ENCODE measurements at regions not wholly inside any gene's neighbourhood (a gene's known extent, or its start where the extent isn't known, plus 50 kb on each side); places are given as distances from the start of the nearest gene placed in this dataset.

GRCh38 chr10:2836921-2837662 lies 230.3 kb upstream of the PFKP start:
- intact Hi-C loops (cut with micrococcal nuclease) = no loop called here
- DNase-seq = no peak
- ATAC-seq = no peak

DNA sequence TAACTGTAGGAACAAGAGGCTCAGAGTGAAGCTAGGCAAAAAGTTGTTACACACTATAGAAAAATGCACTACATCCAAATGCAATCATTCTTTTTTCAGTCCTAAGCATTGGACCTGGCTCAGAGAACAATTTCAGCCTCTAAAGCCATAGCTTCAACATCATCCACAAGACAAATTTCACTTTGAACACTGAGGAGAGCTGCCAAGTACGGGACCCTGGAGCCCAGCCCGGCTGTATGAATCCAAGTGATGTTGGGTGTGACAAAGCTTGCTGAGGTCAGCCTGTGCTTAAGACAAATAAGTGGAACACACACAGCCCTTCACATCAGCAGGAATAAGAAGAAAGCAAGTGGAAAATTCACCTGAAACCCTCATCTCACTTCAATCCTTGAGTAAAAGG lies 233.1 kb upstream of the PFKP start:
- intact Hi-C loops (cut with micrococcal nuclease) = no loop called here
- ATAC-seq (no peak), DNase-seq (no peak)

DNA sequence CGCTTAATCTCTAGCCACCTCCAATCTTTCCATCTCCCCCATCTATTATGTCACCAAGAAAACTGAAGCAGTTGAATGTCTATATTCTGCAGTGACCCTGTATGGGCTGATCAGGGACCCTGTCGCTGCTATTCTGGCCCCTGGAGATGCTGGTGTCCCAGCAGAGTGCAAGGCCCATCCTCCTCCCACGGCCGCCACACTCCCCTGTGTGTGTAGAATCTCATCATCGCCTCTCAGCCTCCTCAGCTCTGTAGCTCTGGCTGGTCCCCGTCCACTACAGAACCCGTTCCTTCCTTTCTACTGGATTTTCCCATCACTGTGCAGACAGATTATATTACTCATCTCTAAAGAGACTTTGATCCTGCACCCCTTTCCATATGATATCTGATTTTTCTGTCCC lies 235.8 kb upstream of the PFKP start:
- ATAC-seq = no peak
- no peak for DNase-seq
- intact Hi-C loops (cut with micrococcal nuclease) = no loop called here

GRCh38 chr10:2828741-2829140 lies 238.6 kb upstream of the PFKP start:
- intact Hi-C loops (cut with micrococcal nuclease) = no loop called here
- DNase-seq = no peak
- no peak for ATAC-seq

DNA sequence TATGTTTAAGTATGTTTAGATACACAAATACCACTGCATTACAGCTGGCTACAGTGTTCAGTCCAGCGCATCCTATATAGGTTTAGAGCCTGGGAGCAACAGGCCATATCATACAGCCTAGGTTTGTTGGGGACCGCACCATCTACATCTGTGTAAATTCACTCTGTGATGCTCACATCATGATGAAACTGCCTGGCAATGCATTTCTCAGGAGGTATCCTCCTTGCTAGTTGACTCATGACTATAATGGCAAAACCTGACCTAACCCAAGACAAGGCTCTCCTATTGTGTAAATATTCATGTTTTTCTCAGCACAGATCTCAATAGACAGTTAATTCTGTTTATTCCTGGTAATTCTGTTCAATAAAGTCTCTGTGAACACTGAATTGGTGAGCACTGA lies 240.7 kb upstream of the PFKP start:
- no peak for DNase-seq
- intact Hi-C loops (cut with micrococcal nuclease) = no loop called here
- no peak for ATAC-seq

DNA sequence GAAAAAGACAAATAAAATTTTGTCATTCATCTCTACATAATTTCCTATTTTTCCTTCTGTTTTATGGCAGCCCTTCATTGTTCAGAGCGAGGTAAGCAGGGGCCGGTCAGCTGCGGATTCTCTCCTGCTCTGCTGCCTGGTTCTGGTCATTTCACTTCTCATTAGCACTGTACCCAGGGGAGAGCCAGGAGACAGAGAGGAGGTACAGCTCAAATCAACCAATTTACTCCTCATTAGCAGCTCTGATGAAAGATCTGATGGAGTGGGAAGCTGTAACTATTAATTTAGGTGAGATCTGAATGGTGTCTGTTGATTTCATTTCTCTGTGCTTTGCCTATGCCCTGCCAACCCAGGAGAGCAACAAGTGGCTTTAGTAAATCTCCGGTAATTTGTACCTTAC lies 241.5 kb upstream of the PFKP start:
- ATAC-seq (no peak), DNase-seq (no peak)
- intact Hi-C loops (cut with micrococcal nuclease) = no loop called here

GRCh38 chr10:2817940-2818636 lies 249.3 kb upstream of the PFKP start:
- intact Hi-C loops (cut with micrococcal nuclease) = no loop called here
- ATAC-seq = no peak
- DNase-seq = no peak

DNA sequence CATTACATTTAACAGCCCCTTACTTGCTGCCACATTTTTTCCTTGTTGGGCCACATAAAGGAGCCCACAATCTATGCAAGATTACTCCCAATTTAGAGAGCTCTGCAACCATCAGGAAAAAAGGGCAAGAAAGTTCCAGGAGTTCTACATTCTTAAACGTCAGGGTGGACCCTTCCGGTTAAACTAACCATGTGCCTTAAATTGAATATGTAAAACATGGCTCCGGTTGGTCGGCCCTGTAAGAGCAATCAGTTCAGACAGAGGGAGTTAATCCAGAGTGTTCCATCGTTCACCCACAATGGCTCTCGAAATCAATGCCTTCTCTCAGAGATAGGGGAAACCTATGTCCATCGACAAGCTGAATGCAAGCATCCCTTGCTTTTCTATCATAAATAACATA lies 253.7 kb upstream of the PFKP start:
- ATAC-seq = no peak

DNA sequence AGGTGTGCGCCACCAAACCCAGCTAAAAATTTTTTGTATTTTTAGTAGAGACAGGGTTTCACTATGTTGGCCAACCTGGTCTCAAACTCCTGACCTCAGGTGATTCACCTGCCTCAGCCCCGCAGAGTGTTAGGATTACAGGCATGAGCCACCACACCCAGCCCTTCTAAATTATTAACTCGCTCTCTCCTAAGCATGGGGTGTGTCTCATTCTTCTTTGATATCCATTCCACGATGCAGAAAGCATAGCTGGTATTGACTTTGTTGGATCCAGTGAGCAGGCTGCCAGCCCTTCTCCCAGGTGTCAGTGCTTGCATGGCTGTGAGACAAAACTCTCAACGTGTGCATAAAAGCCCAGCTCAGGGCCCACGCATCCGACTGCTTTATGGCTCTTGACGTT lies 254.1 kb upstream of the PFKP start:
- intact Hi-C loops (cut with micrococcal nuclease) = no loop called here
- ATAC-seq (no peak), DNase-seq (no peak)

More for the DNA sequence above, 253.7 kb upstream of the PFKP start:
- DNase-seq = no peak
- intact Hi-C loops (cut with micrococcal nuclease) = no loop called here

DNA sequence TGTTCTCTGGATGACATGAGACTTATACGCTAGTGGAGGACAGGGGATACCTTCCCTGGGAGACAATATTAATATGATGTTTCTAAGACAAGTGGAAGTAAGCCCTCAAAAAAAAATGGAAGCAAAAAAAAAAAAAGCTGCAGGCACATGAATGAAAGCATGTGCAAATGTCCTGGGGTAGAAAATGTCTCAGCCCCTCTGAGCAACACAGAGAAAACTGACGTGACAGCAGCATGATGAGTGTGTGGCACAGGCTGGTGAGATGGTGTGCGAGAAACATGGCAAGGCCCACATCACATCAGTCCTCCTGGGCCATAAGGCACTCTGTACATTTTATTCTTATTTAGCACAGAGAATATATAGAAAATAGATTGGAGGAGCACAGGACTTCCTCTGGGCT lies 254.7 kb upstream of the PFKP start:
- ATAC-seq = no peak
- no peak for DNase-seq
- intact Hi-C loops (cut with micrococcal nuclease) = no loop called here

- DNase-seq = no peak
- ATAC-seq = no peak
- intact Hi-C loops (cut with micrococcal nuclease) = no loop called here
Observed at GRCh38 chr10:2800178-2800577, 267.2 kb upstream of the PFKP start.

DNA sequence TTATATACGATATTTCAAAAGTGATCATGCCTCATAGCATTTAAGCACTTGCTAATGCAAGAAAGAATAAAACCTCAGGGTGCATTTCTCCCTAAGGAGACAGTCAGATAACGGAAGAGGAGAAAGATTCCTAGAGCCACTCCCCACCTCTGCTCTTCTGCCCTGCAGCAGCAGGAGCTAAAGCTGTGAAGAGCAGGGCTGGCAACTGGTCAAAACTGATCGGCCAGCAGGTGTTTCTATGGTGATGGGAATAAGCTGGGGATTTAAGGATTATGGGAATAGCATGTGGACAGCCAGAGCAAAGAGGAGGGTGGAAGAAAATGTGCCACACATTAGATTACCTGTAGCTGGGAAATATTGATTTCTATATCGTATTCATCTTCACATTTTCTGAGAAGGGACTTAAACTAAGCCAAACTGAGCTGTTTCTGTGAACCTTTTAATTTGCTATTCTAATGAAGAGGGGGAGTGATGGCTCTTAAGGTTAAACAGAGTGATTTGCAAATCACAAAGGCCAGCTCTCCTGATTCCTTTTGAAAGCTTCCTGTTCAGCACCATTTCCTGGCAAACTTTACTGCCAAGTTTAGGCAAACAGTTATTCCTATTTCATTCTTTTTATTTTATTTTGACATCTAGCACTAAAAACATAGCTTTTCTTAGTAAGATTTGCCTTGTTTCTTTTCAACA lies 268.9 kb upstream of the PFKP start:
- ATAC-seq (no peak), DNase-seq (no peak)
- intact Hi-C loops (cut with micrococcal nuclease) = no loop called here

DNA sequence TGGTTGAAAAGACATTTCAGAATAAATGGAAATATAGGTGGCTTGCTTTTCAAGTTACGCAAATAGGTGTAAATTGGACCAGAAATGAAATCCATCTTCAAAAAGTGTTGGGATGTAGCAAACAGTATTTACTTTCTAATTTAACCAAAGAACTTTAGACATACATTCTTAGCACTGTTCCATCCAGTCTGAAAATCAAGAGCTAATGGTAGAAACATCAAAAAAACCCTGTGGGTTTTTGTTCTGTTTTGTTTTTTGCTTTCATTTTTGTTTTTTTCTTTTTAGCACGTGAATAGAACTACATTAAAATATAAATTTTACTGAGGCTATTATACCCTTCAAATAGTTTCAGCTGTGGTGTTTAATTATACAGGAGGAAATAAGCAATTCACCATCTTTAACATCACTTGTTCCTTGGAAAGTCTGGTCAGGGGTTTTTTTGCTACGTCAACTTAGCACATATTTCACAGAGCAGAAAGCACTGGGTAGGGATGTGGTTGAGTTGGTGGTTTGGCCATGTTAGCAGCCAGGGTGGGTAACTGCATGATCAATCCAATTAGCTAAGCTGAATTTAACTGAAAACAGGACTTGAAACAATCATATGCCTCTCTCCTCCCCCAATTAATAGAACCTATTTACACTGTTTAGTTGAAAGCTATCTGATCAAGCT lies 275.4 kb upstream of the PFKP start:
- no peak for ATAC-seq
- no peak for DNase-seq
- intact Hi-C loops (cut with micrococcal nuclease) = no loop called here

DNA sequence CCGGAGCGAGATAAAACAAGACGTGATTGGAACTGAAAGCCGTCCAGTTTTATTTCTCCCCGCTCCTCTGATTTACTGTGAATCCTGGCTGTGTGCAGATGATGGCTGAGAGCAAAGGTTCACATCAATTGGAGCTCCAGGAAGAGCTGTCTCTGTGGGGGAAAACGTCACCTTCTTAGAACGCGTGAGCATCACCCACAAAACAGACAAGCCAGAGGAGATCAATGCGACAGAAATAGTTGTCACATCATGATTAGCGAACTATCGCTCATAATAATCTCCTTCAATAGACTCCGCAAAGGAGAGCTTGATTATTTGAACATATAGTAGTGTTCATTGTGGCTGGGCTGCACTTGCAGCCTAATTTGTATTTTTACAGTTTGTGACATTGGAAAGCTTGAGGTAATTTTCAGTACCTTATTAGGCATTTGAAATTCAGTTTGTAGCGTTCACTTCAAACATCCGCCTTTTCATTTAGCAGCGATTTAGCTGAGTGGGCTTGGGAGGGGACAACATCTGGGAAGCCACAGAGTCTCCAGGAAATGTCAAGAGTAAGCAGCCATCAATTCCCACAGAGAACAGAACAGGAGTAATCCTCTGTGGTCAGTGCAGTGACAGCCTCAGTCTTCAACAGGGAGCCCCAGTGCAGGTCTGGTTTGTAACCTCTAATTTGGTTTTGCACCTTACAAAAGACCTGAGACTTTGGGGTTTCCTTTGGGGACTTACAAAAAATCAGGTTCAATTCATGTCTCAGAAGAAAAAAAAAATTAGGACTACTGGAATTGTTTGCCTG lies 276.8 kb upstream of the PFKP start:
- no peak for ATAC-seq
- no peak for DNase-seq
- intact Hi-C loops (cut with micrococcal nuclease) = no loop called here

- ATAC-seq = no peak
Observed at GRCh38 chr10:2786251-2786650, 281.1 kb upstream of the PFKP start.

DNA sequence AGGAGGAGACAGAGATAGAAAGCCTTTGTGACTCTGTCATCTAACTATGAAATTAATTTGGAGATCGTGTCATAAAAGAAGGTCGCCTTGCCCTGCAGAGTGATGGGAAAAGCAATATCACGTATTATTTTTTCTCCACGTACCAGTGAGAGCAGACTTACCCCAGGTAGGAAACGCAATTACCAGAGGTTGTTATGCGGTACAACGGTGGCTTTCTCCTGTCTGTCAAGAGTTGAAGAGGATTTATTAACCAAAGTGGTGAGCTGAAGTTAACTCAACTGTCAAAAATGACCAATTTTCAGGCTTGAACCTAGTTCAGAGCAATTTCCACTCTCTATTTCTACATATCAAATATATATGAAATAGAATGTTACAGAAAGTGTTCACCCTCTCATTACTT lies 282.6 kb upstream of the PFKP start:
- intact Hi-C loops (cut with micrococcal nuclease) = no loop called here
- ATAC-seq = no peak
- no peak for DNase-seq

More at GRCh38 chr10:2786251-2786650, 281.1 kb upstream of the PFKP start:
- intact Hi-C loops (cut with micrococcal nuclease) = no loop called here
- DNase-seq = no peak

DNA sequence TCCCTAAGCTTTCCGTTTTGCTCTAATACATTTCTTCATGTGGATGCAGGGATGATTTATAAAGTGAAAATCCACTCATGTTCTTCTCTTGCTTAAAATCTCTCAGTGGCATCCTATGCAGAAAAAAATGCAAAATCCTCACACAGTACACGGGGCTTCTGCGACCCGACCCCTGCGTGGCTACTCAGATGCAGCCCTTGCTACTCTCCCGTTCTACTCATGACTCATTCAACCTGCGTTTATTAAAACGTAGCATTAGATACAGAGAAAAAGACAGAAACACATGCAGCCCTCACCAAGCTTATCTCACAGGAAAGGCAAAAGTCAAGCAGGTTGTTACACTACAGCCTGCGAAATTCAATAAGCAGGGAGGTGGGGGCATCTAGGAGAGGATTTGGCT lies 284.4 kb upstream of the PFKP start:
- ATAC-seq (no peak), DNase-seq (no peak)
- intact Hi-C loops (cut with micrococcal nuclease) = no loop called here

DNA sequence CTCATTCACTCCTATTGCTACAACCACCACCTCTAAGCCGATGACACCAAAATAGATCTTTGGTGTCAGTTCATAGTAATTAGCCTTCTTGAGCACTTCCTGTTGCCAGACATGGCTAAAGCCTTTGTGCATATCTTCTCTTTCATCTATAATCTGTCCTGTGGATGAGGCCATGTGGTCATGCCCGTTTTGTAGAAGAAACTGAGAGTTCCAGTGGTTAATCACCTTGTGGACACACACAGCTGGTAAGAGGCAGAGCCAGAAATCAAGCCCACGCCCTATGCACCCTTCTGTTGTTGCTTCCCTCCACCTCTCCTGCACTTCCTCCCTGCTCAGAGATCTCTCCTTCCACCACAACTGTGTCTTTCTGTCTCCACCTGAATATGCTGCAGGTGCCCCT lies 285.1 kb upstream of the PFKP start:
- ATAC-seq = no peak
- no peak for DNase-seq
- intact Hi-C loops (cut with micrococcal nuclease) = no loop called here

DNA sequence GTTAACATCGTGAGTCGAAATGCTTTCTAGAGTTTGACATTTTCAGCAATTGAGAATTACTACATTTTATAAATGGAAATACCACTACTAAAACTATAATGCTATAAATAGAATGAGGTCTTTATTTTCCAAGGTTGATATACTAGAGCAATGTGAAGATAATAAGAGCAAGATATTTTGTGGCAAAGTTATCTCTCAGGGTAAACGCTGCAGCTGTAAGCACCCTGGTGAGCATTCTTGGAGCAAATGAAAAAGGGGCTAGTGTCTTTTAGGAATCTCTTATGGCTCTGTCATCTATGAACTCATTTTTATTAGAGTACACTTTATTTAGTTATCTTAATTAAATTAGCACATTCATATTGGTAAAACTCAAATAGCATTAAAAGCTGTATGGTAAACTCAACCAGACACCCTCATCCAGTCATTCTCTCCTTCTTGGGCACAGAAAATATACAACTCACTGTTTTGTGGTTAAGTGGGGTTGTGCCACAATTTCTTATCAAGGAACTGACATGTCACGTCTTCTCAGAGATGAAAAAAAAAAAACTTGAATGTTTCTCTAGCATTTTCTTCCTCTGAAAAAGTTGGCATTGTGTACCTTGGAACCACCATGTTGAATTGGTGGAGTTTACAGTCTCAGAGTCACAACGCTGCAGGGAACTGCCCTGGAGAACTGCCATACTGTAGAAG lies 289.5 kb upstream of the PFKP start:
- no peak for DNase-seq
- ATAC-seq = no peak
- intact Hi-C loops (cut with micrococcal nuclease) = no loop called here

Measured in left ventricle myocardium superior (tissue), 1 donor.